A549 (cell line): ENCODE measurements at regions not wholly inside any gene's neighbourhood (a gene's known extent, or its start where the extent isn't known, plus 50 kb on each side); places are given as distances from the start of the nearest gene placed in this dataset.

ENCODE experiments used
- ATAC-seq, 2 experiments: fragments of 200-7000 bp in 1 of 2; fragments of >200 bp in 1 of 2; cut with Nextera tagmentation in 1 of 2; cut with Tn5 transposase in 1 of 2; 3 replicates each; pipeline versions ENCODE4 v1.8.0 to v1.9.1; 2018 to 2020; ENCODE audit warnings: mild to moderate bottlenecking in 1 of 2, moderate library complexity in 1 of 2
- CTCF ChIA-PET: fragments of 300-600 bp; sonication (Branson Sonifier 250); formaldehyde crosslinking; extraction: SDS; loops from one replicate; lab custom pipeline; 2021; ENCODE audit warnings: antibody characterized with exemption, inconsistent platforms; lab: Yijun Ruan, JAX
- POLR2A ChIA-PET: fragments of 350-600 bp; formaldehyde crosslinking; extraction: SDS; loops from one replicate; lab custom pipeline; 2021; ENCODE audit warnings: antibody characterized with exemption, inconsistent platforms; lab: Yijun Ruan, JAX
- DNase-seq, 2 experiments: peaks; one replicate each; pipeline versions ENCODE4 v3.0.0 to v3.0.0-alpha.2; 2011 to 2016; ENCODE audit warnings: low read depth in 1 of 2, low spot score in 1 of 2
- FAIRE-seq: peaks from 2 replicates; lab custom pipeline; 2011; peaks lifted over from hg19 to GRCh38; lab: Jason Lieb, UNC
- H3K27ac ChIP-seq, 2 experiments: fragments of >200 bp; sonication (Bioruptor Twin); formaldehyde crosslinking; 3 replicates each; pipeline ENCODE4 v1.5.1; 2016 to 2017
- H3K4me1 ChIP-seq: fragments of >200 bp; sonication (Bioruptor Twin); formaldehyde crosslinking; 3 replicates; pipeline ENCODE4 v1.6.1; 2016
- H3K4me2 ChIP-seq: fragments of >200 bp; sonication (Bioruptor Twin); formaldehyde crosslinking; 3 replicates; pipeline ENCODE4 v1.6.1; 2016
- H3K4me3 ChIP-seq: fragments of >200 bp; sonication (Bioruptor Twin); formaldehyde crosslinking; 3 replicates; pipeline ENCODE4 v1.5.1; 2016
- H3K9me3 ChIP-seq: fragments of >200 bp; sonication (Bioruptor Twin); formaldehyde crosslinking; 3 replicates; pipeline ENCODE4 v1.6.1; 2016
- CBX2 ChIP-seq: fragments of 200-600 bp; sonication (generic); IDR thresholded peaks from 2 replicates; pipeline ENCODE4 v1.6.1; 2016; ENCODE audit warnings: low read depth, mild to moderate bottlenecking, borderline replicate concordance
- CBX8 ChIP-seq: fragments of 200-600 bp; sonication (generic); IDR thresholded peaks from 2 replicates; pipeline ENCODE4 v1.6.1; 2016
- EHF ChIP-seq: fragments of 250-450 bp; sonication (Bioruptor Pico); IDR thresholded peaks from 2 replicates; pipeline ENCODE4 v1.5.0; 2020; ENCODE audit warnings: mild to moderate bottlenecking
- FOXS1 ChIP-seq: fragments of 250-450 bp; sonication (Bioruptor Pico); IDR thresholded peaks from 2 replicates; pipeline ENCODE4 v1.5.0; 2020; ENCODE audit warnings: mild to moderate bottlenecking, moderate library complexity
- GATA3 ChIP-seq: IDR thresholded peaks from 2 replicates; pipeline ENCODE4 v1.6.1; 2012; ENCODE audit warnings: borderline replicate concordance
- HDAC2 ChIP-seq: fragments of 200-600 bp; sonication (generic); IDR thresholded peaks from 2 replicates; pipeline ENCODE4 v1.6.1; 2016
- HOXB13 ChIP-seq: fragments of 250-450 bp; sonication (Bioruptor Pico); IDR thresholded peaks from 2 replicates; pipeline ENCODE4 v1.5.0; 2020; ENCODE audit warnings: low read depth, mild to moderate bottlenecking, moderate library complexity
- KDM1A ChIP-seq: fragments of 200-600 bp; sonication (generic); IDR thresholded peaks from 2 replicates; pipeline ENCODE4 v1.6.1; 2016; ENCODE audit warnings: low read depth, mild to moderate bottlenecking
- KDM5A ChIP-seq: fragments of 200-600 bp; sonication (generic); IDR thresholded peaks from 2 replicates; pipeline ENCODE4 v1.6.1; 2016; ENCODE audit warnings: antibody characterized with exemption, mild to moderate bottlenecking
- MAFK ChIP-seq: fragments of 450-650 bp; IDR thresholded peaks from 2 replicates; pipeline ENCODE4 v1.6.1; 2014; ENCODE audit not compliant: partially characterized antibody
- NPAS2 ChIP-seq: fragments of 250-450 bp; sonication (Bioruptor Pico); IDR thresholded peaks from 2 replicates; pipeline ENCODE4 v1.8.0; 2022; ENCODE audit warnings: mild to moderate bottlenecking, moderate library complexity, borderline replicate concordance
- RARB ChIP-seq: fragments of 250-450 bp; sonication (Bioruptor Pico); IDR thresholded peaks from 2 replicates; pipeline ENCODE4 v1.8.0; 2021; ENCODE audit warnings: mild to moderate bottlenecking, moderate library complexity
- ZFP36 ChIP-seq: fragments of 450-650 bp; IDR thresholded peaks from 2 replicates; pipeline ENCODE4 v1.6.1; 2014; ENCODE audit warnings: borderline replicate concordance; ENCODE audit not compliant: partially characterized antibody
- ZNF302 ChIP-seq: fragments of 250-450 bp; sonication (Bioruptor Pico); IDR thresholded peaks from 2 replicates; pipeline ENCODE4 v1.9.0; 2021; ENCODE audit warnings: inconsistent platforms, mild to moderate bottlenecking, moderate library complexity
- WGBS: methylation state at CpG from one replicate; pipeline ENCODE4 v1.1.6; 2017; ENCODE audit errors: missing lambda C conversion rate; 5-methylcytosine and 5-hydroxymethylcytosine counted together
- TF ChIP-seq, protein P1 (sequence below): fragments of 450-650 bp; IDR thresholded peaks from 2 replicates; pipeline ENCODE4 v1.6.1; 2014; ENCODE audit warnings: antibody characterized with exemption
- TF ChIP-seq, protein P2 (sequence below): IDR thresholded peaks from 2 replicates; pipeline ENCODE4 v1.6.1; 2012
- TF ChIP-seq, protein P3 (sequence below): fragments of >200 bp; sonication (Bioruptor Twin); formaldehyde crosslinking; IDR thresholded peaks from 2 replicates; pipeline ENCODE4 v1.6.1; 2016

DNA sequence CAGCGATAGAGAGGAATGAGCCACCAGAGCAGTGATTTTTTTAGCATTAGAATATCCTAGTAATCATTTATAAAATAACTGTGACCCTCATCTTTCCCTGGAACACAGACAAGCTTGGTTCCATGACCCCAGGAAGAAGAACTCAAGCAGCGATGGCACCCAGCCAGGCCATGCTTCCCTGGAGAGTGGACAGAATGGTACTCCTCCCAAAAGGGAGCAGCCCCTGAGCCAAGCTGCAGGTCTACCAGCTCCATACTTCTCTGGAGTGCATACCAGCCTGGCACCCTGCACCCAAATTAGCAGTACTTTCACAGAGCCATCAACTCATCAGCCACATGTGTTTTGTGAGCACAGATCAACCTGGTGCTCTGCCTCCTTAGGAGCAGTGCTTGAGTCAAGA lies 310.9 kb upstream of the PCDH10 start:
- Histone ChIP-seq H3K9me3 (no peaks in the 10 kb centered on the region; the same call in 2 of the 3 replicates), H3K4me2 (no peak overlapping the region), H3K4me3 (no peak overlapping the region), H3K4me1 (no peaks in the 10 kb centered on the region), H3K27ac (no peak overlapping the region)
- DNase-seq (no peak), FAIRE-seq (no peak), ATAC-seq (no peak)
- CTCF ChIA-PET, result no interaction called here
- POLR2A ChIA-PET, result no interaction called here
- WGBS, result 18% methylated on average over 2 of the region's 2 CpGs
- TF ChIP-seq, protein P1, sequence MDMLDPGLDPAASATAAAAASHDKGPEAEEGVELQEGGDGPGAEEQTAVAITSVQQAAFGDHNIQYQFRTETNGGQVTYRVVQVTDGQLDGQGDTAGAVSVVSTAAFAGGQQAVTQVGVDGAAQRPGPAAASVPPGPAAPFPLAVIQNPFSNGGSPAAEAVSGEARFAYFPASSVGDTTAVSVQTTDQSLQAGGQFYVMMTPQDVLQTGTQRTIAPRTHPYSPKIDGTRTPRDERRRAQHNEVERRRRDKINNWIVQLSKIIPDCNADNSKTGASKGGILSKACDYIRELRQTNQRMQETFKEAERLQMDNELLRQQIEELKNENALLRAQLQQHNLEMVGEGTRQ, result no peak
- TF ChIP-seq HDAC2, result no peak
- TF ChIP-seq RARB (CRISPR knock-in tag), result no peak
- TF ChIP-seq NPAS2 (CRISPR knock-in tag), result no peak
- no peak for TF ChIP-seq FOXS1 (CRISPR knock-in tag)
- TF ChIP-seq KDM5A, result no peak

DNA sequence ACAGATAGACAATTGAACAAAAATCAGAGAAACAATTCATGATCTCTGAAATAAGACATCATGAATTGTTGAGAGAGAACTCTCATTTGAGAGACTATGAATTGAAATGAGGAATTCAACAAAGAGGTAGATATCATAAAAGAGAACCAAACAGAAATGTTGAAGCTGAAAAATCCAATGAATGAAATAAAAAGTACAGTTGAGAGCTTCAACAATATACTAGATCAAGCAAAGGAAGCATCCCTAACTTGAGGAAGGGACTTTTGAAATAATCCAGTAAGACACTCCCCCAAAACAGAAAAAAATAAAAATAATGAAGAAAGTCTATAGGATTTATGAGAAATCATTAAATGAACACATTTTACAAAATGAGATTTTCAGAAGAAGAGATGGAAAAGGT lies 310.0 kb upstream of the PCDH10 start:
- Histone ChIP-seq H3K4me1 (no peaks in the 10 kb centered on the region), H3K9me3 (no peaks in the 10 kb centered on the region; the same call in 2 of the 3 replicates), H3K4me3 (no peak overlapping the region), H3K27ac (no peak overlapping the region), H3K4me2 (no peak overlapping the region)
- ChIA-PET POLR2A (no interaction called here), CTCF (no interaction called here)
- TF ChIP-seq KDM1A (no peak), ZFP36 (no peak), CBX2 (no peak), EHF (CRISPR knock-in tag) (no peak), ZNF302 (no peak), GATA3 (no peak), CBX8 (no peak), HOXB13 (CRISPR knock-in tag) (no peak)
- TF ChIP-seq, protein P2, sequence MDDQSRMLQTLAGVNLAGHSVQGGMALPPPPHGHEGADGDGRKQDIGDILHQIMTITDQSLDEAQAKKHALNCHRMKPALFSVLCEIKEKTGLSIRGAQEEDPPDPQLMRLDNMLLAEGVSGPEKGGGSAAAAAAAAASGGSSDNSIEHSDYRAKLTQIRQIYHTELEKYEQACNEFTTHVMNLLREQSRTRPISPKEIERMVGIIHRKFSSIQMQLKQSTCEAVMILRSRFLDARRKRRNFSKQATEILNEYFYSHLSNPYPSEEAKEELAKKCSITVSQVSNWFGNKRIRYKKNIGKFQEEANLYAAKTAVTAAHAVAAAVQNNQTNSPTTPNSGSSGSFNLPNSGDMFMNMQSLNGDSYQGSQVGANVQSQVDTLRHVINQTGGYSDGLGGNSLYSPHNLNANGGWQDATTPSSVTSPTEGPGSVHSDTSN, result no peak
- TF ChIP-seq, protein P3, sequence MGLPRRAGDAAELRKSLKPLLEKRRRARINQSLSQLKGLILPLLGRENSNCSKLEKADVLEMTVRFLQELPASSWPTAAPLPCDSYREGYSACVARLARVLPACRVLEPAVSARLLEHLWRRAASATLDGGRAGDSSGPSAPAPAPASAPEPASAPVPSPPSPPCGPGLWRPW, result no peak
- DNase-seq, result no peak
- ATAC-seq, result no peak
- no peak for FAIRE-seq

DNA sequence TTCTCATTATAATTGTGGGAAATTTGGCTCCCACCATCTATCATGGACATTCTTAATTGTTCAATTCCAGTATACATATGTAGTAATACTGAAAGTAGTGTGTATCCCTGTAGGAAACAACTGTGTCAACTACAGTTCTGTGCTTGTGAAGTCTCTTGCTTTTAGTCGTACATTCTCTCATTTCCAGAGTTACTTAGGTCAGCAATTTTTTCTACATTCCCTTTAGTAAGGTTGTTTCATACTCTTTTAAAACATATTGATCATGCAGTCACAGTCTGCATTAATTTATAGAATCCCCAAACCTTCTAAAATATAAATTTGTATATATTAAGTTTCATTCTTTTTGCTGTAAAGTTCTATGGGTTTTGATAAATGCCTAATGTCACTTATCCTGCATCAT lies 289.2 kb upstream of the PCDH10 start:
- CTCF ChIA-PET, result no interaction called here
- TF ChIP-seq MAFK, result peak; percentile 52
- TF ChIP-seq HDAC2, result no peak
- 16% methylated on average over 1 of the region's 1 CpG for WGBS

DNA sequence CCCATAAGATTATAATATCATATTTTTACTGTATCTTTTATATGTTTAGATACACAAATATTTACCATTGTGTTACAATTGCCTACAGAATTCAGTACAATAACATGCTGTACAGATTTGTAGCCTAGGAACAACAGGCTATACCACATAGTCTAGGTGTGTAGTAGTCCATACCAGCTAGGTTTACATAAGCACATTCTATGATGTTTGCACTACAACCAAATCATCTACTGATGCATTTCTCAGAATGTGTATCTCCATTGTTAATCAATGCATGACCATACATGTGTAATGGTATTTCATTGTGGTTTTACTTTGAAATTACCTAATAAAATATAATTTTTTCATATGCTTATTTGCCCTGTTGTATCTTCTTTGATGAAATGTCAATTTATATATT lies 288.1 kb upstream of the PCDH10 start:
- Histone ChIP-seq H3K9me3 (no peaks in the 10 kb centered on the region), H3K4me2 (no peak overlapping the region), H3K27ac (no peak overlapping the region), H3K4me1 (no peaks in the 10 kb centered on the region), H3K4me3 (no peak overlapping the region)
- no peak for TF ChIP-seq KDM5A
- no peak for TF ChIP-seq ZFP36
- TF ChIP-seq, protein P1, result no peak
- ATAC-seq (no peak), DNase-seq (no peak), FAIRE-seq (no peak)
- POLR2A ChIA-PET, result no interaction called here
- CTCF ChIA-PET, result no interaction called here

More for the DNA sequence above, 289.2 kb upstream of the PCDH10 start:
- no peaks in the 10 kb centered on the region for H3K4me1 ChIP-seq
- no peaks in the 10 kb centered on the region for H3K9me3 ChIP-seq
- ATAC-seq (no peak), DNase-seq (no peak), FAIRE-seq (no peak)
- POLR2A ChIA-PET, result no interaction called here
- H3K27ac ChIP-seq, result no peak overlapping the region
- no peak overlapping the region for H3K4me3 ChIP-seq
- H3K4me2 ChIP-seq, result no peak overlapping the region
